IPS-15b (cell line): ENCODE measurements at regions not wholly inside any gene's neighbourhood (a gene's known extent, or its start where the extent isn't known, plus 50 kb on each side); places are given as distances from the start of the nearest gene placed in this dataset.

Experiments used
- H3K27me3 ChIP-seq: one replicate; pipeline ENCODE4 v1.6.1; 2013; ENCODE audit warnings: low read length; ENCODE audit not compliant: control insufficient read depth, insufficient read depth
- H3K36me3 ChIP-seq: one replicate; pipeline ENCODE4 v1.6.1; 2013; ENCODE audit warnings: low read length; ENCODE audit not compliant: control insufficient read depth, insufficient read depth
- H3K4me1 ChIP-seq: one replicate; pipeline ENCODE4 v1.6.1; 2013; ENCODE audit warnings: mild to moderate bottlenecking, low read length; ENCODE audit not compliant: control insufficient read depth, insufficient read depth
- H3K4me3 ChIP-seq: one replicate; pipeline ENCODE4 v1.5.1; 2013; ENCODE audit warnings: low read depth, low read length
- H3K9ac ChIP-seq: one replicate; pipeline ENCODE4 v1.6.1; 2013; ENCODE audit warnings: low read depth, mild to moderate bottlenecking, low read length
- H3K9me3 ChIP-seq: one replicate; pipeline ENCODE4 v1.6.1; 2013; ENCODE audit warnings: mild to moderate bottlenecking, low read length; ENCODE audit not compliant: control insufficient read depth, insufficient read depth

DNA sequence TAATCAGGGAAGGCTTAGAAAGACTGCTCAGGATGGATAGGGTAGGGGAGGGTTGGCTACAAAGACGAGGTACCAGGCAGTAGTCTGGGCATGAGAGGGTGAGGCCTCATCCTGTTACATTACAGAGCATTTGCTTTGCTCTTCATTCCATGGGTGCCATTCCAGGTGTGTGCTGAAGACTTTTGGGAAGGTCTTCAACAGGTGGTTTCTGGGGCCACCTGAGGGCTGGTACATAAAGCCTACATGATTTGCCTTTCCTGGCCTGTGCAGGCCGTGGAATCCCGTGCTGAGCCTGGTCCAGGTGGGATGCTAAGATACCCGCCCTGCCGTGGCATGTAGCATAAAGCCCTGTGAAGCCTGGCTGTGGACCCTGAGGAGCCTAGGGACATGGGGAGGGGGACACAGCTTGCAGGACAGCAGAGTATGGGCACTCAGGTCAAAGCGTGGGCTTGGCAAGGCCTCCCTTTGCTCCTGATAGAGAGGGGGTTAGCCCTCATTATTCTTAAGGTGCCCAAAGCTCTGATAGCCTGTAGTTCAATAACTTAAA, 55.6 kb upstream of the ZNF536 start:
- Histone ChIP-seq H3K9ac (no peak overlapping the region), H3K4me1 (no peaks in the 10 kb centered on the region), H3K4me3 (no peak overlapping the region), H3K9me3 (no peaks in the 10 kb centered on the region), H3K36me3 (no peaks in the 10 kb centered on the region), H3K27me3 (no peaks in the 10 kb centered on the region)

DNA sequence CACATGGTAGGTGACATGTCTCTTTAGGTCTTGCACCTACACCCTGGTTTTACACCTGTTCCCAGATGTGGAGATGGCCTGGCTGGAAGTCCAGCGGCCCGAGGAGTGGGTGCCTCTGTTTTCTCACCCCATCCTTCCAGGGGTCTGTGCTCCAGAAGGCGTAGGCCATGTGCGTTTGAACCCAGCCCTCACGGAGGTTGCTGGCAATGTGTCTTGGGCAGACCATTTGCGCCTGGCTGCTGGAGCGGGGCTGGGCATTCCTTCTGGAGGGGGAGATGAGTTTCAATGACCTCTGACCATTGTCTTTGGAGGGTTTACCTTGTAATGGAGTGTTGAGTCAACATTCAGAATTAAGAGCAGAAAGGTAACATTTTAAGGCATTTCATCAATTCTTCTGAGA, 54.8 kb upstream of the ZNF536 start:
- H3K4me3 ChIP-seq: no peak overlapping the region
- no peaks in the 10 kb centered on the region for H3K27me3 ChIP-seq
- no peaks in the 10 kb centered on the region for H3K36me3 ChIP-seq
- H3K9me3 ChIP-seq: no peaks in the 10 kb centered on the region
- H3K9ac ChIP-seq: no peak overlapping the region
- no peaks in the 10 kb centered on the region for H3K4me1 ChIP-seq

DNA sequence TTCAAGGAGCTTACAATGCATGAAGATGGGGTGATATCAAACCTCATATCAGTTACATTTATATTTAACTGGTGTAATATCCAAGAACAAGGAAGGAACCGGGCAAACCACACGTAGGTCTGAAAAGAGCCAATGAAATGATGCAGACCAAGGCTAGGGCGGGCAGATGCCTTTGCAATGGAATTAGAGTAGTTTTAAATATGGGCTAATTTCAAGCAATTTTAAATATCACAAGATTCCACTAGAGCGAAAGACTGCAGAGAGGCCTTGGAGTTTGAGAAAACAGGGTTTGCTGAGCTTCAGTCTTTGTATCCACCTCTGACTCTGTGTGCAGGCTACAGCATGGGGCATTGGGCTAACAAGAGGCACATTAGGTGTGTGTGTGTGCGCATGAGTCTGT, 53.9 kb upstream of the ZNF536 start:
- Histone ChIP-seq H3K9me3 (no peaks in the 10 kb centered on the region), H3K27me3 (no peaks in the 10 kb centered on the region), H3K36me3 (no peaks in the 10 kb centered on the region), H3K4me3 (no peak overlapping the region), H3K4me1 (no peaks in the 10 kb centered on the region), H3K9ac (no peak overlapping the region)

DNA sequence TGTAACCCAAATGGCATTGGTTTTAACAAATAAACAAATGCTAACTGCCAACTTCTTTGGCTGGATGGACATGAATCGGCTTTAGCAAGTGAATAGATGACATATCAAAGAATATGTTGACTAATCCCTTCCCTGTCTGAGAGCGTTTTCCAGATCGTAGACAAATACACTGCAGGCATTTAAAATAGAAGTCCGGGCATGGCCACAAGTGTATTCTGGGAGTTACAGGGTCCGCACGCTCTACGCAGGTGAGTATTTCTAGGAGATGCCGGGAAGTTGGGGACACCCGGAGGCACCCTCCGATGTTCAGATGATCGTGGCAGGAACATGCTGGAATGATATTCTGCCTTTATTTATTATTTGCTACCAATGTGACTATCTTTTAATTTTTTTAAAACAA, 53.2 kb upstream of the ZNF536 start:
- Histone ChIP-seq H3K27me3 (no peaks in the 10 kb centered on the region), H3K4me3 (no peak overlapping the region), H3K36me3 (no peaks in the 10 kb centered on the region), H3K9ac (no peak overlapping the region), H3K9me3 (no peaks in the 10 kb centered on the region), H3K4me1 (no peaks in the 10 kb centered on the region)

DNA sequence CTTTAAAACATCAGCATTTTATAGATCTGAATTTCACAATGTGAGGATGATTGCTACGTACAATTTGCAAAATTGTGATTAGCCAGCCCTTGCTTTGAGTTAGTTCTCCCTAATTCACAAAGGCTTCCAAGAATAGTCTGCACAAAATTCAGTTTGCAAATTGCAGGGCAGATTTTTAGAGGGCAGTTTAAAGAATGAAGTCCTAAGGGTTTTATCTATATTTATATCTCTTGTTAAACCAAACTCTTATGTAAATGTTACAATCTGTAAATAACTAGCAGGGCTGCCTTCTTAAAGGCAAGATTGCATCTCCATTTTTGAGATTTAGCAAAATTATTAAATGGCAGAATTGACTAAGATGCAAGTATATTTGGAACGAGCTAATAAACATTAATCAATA, 52.8 kb upstream of the ZNF536 start:
- Histone ChIP-seq H3K36me3 (no peaks in the 10 kb centered on the region), H3K27me3 (no peaks in the 10 kb centered on the region), H3K9me3 (no peaks in the 10 kb centered on the region), H3K9ac (no peak overlapping the region), H3K4me1 (no peaks in the 10 kb centered on the region), H3K4me3 (no peak overlapping the region)

DNA sequence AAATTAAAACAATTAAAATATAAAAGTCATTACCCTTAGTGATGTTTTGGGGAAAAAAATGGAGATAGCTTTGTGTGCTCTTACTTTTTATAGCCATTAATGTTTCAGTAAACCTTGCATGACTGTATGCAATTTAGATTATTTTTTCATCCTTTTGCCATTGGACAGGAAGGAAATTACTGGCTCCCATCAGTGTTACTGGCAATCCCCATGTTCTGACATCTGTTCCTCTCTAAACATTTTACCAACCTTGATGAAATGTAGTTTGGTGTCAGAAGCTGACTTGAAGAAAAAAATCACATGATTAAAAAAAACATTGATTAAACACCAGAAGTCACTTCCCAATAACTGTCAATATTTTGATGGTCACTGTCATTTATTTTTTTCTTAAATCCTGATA, 52.3 kb upstream of the ZNF536 start:
- Histone ChIP-seq H3K27me3 (no peaks in the 10 kb centered on the region), H3K36me3 (no peaks in the 10 kb centered on the region), H3K9me3 (no peaks in the 10 kb centered on the region), H3K4me3 (no peak overlapping the region), H3K9ac (no peak overlapping the region), H3K4me1 (no peaks in the 10 kb centered on the region)

DNA sequence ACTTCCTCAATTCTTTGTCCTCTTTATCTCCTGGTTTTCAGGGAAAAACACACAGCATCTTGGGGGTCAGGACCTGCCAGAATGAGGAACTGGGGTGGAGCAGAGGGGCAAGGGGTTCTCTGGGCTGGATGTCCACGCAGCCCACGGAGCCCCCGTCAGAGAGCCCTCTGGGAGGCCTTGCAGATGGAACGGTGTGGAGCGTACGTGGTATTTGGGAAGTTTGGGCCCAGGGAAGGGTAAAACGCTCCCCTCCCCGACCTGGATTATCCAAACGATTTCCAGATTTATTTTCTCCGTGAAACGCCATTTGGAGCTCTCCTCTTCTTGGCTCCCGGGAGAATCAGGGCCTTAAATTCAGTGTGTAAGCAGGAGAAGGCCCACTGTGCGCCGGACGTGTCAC, 51.7 kb upstream of the ZNF536 start:
- Histone ChIP-seq H3K27me3 (no peaks in the 10 kb centered on the region), H3K4me3 (no peak overlapping the region), H3K9ac (no peak overlapping the region), H3K9me3 (no peaks in the 10 kb centered on the region), H3K36me3 (no peaks in the 10 kb centered on the region), H3K4me1 (no peaks in the 10 kb centered on the region)

DNA sequence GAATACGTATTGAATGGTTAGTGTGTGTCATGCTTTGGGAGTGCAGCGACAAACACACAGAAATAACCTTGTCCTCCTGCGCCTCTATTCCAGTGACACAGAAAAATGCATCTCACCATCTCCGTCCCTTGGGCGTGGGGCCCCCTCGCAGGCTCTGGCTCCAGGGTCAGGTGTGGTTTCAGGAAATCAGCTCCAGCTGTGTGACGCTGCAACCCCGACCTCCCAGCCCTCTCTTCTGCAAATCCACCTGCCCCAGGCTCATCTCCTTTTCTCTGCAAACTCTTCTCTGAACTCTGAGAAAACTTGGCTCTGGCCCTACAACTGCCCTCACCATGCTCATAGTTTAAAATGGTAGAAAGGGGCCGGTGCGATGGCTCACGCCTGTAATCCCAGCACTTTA, 51.3 kb upstream of the ZNF536 start:
- H3K27me3 ChIP-seq: no peaks in the 10 kb centered on the region
- no peak overlapping the region for H3K9ac ChIP-seq
- no peaks in the 10 kb centered on the region for H3K36me3 ChIP-seq
- no peak overlapping the region for H3K4me3 ChIP-seq
- no peaks in the 10 kb centered on the region for H3K4me1 ChIP-seq
- H3K9me3 ChIP-seq: no peaks in the 10 kb centered on the region
